ENCODE measurements at regions not wholly inside any gene's neighbourhood (a gene's known extent, or its start where the extent isn't known, plus 50 kb on each side); places are given as distances from the start of the nearest gene placed in this dataset.

DNA sequence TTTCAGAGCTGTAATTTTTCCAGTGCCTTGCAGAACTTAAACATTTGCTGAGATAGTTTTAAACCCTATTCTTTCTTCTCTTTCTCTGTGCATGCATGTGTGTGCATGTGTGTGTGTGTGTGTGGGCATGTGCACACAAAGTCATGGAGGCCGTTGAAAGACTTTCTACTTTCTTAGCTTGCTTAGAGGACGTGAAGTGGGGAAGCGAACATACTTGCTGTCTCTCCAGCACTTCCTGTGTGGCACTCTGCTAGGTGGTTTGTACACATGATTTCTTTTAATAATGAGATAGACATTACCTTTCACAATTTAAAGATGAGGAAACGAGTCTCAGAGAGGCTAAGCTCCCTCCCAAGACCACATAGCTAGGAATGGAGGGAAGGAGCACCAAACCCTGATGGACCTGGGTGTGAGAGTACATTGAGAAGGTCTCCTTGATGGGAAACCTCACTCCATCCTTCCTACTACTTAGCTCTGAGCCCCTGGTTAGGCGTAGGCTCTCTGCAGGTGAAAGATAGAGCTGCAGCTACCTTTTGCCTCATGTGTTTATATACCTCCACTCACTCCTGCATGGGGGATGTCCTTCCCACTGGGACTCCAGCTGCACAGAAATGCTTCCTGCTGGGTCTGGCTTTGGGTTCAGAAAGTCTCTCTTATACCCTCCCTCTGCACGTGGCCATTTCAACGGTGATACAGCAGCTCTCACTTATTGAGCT lies 101.9 kb upstream of the USP24 start:
- Histone ChIP-seq H3K4me3 (no peak overlapping the region), H3K36me3 (no peaks in the 10 kb centered on the region), H3K27me3 (replicated peaks) (no peaks in the 10 kb centered on the region), H3K9me3 (replicated peaks) (no peaks in the 10 kb centered on the region), H3K4me1 (replicated peaks) (peaks cover 10% of the 10 kb centered on the region), H3K27ac (no peak overlapping the region)
- DNase-seq (ENCODE audit: low read depth in 1 of 2, low spot score in 2 of 2), result no peak

DNA sequence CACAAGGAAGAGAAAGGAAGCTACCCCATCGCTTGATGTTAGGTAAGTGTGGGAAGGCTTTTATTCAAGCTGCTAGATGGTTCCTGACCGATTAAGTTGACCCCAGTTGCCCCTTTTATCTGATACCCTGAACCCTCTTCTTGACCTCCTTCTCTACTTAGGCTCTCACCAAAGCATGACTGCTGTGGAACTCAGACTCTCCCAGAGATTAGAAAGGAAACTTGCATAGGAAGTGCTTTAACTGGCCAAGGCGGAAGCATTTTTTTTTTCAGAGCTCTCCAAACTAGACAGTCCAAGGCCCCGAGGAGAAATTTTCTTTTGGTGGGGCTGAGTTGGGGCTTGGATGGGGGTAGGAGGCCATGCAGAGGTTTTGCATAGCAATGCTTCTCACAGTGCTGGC lies 101.3 kb upstream of the USP24 start:
- H3K27ac ChIP-seq, result no peak overlapping the region
- H3K27me3 ChIP-seq (replicated peaks), result no peaks in the 10 kb centered on the region
- H3K9me3 ChIP-seq (replicated peaks), result no peaks in the 10 kb centered on the region
- DNase-seq (ENCODE audit: low read depth in 1 of 2, low spot score in 2 of 2), result no peak
- no peaks in the 10 kb centered on the region for H3K36me3 ChIP-seq
- H3K4me3 ChIP-seq, result no peak overlapping the region
- H3K4me1 ChIP-seq (replicated peaks), result peaks cover 10% of the 10 kb centered on the region

DNA sequence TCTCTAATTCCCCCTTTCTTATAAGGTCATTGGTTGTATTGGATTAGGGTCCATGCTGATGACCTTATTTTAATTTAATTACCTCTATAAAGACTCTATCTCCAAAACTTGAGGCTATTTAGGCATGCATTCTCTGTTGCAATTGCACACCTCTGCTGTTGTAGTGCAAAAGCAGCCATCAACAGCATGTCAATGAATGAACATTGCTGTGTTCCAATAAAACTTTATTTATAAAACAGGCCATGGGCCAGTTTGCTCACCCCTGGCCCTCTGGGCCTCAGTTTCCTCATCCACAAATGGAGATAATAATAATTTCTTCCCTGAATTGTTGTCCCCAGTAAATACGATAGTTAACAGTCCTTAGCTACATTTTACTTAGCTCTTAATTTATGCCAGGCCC lies 100.4 kb upstream of the USP24 start:
- peaks cover 14% of the 10 kb centered on the region for H3K4me1 ChIP-seq (replicated peaks)
- H3K9me3 ChIP-seq (replicated peaks), result no peaks in the 10 kb centered on the region
- DNase-seq (ENCODE audit: low read depth in 1 of 2, low spot score in 2 of 2), result no peak
- no peaks in the 10 kb centered on the region for H3K27me3 ChIP-seq (replicated peaks)
- H3K36me3 ChIP-seq, result no peaks in the 10 kb centered on the region
- no peak overlapping the region for H3K27ac ChIP-seq
- H3K4me3 ChIP-seq, result no peak overlapping the region

DNA sequence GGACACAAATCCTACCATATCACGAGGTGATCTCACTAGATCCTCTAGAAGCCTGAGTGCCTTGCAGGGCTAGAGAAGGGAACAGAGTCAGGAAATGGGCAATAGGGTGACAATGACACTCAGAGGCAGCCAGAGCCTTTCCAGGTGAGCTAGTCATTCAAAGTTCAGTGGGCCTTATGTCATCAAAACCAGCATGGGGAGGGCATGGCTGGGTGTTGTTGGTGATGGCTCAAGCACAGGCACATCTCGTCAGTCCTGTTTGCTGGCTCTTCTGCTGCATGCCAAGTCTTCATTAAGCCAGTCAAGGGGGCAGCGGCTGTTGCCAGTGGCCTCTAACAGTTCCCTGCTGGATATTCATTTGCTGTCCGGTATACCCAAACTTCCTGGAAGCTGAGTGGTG lies 99.6 kb upstream of the USP24 start:
- H3K27me3 ChIP-seq (replicated peaks), result no peaks in the 10 kb centered on the region
- no peaks in the 10 kb centered on the region for H3K36me3 ChIP-seq
- H3K4me1 ChIP-seq (replicated peaks), result peaks cover 22% of the 10 kb centered on the region
- no peak overlapping the region for H3K4me3 ChIP-seq
- H3K9me3 ChIP-seq (replicated peaks), result no peaks in the 10 kb centered on the region
- no peak overlapping the region for H3K27ac ChIP-seq
- no peak for DNase-seq (ENCODE audit: low read depth in 1 of 2, low spot score in 2 of 2)

DNA sequence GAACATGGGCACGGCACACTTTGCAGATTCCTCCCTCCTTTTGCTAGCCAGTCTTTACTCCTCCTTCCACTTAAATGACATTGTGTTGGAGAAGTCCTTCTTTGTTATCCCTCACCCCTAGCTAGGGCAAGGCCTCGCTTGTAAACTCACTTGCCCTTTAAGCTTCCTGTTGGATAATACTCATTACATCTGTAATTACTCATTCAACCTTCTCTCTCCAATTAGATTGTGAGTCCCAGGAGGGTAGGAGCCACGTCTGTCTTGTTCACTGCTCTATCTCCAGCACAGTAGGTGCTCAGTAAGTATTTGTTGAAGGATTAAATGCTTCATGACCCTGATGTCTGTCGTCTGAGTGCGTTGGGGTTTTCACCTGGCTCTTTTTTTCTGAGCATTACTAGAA lies 98.7 kb upstream of the USP24 start:
- Histone ChIP-seq H3K4me3 (no peak overlapping the region), H3K9me3 (replicated peaks) (no peaks in the 10 kb centered on the region), H3K27ac (no peak overlapping the region), H3K27me3 (replicated peaks) (no peaks in the 10 kb centered on the region), H3K4me1 (replicated peaks) (peaks cover 22% of the 10 kb centered on the region), H3K36me3 (no peaks in the 10 kb centered on the region)
- DNase-seq (ENCODE audit: low read depth in 1 of 2, low spot score in 2 of 2), result no peak

DNA sequence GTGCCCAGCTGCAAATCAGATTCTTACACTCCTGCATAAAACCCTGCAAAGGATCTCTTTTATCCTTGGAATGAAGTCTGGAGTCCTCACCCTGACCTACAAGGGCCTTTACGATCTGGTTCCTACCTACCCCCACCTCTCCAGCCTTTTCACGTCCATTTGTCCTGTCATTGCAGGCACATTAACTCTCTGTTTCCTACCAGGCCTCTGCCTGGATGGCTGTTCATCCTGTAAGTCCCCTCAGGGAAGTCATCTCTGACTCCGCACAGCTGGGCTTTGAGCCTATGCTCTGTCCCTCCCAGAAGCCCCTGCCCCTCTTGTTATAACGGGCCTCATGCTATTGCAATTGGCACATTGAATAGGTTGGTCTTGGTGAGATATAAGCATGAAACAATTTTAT lies 96.8 kb upstream of the USP24 start:
- H3K27ac ChIP-seq, result peak overlapping the region; percentile 85; the same call in 1 of the 2 replicates
- H3K4me3 ChIP-seq, result no peak overlapping the region
- H3K36me3 ChIP-seq, result no peaks in the 10 kb centered on the region
- H3K27me3 ChIP-seq (replicated peaks), result no peaks in the 10 kb centered on the region
- no peak for DNase-seq (ENCODE audit: low read depth in 1 of 2, low spot score in 2 of 2)
- H3K4me1 ChIP-seq (replicated peaks), result peaks cover 22% of the 10 kb centered on the region
- no peaks in the 10 kb centered on the region for H3K9me3 ChIP-seq (replicated peaks)

DNA sequence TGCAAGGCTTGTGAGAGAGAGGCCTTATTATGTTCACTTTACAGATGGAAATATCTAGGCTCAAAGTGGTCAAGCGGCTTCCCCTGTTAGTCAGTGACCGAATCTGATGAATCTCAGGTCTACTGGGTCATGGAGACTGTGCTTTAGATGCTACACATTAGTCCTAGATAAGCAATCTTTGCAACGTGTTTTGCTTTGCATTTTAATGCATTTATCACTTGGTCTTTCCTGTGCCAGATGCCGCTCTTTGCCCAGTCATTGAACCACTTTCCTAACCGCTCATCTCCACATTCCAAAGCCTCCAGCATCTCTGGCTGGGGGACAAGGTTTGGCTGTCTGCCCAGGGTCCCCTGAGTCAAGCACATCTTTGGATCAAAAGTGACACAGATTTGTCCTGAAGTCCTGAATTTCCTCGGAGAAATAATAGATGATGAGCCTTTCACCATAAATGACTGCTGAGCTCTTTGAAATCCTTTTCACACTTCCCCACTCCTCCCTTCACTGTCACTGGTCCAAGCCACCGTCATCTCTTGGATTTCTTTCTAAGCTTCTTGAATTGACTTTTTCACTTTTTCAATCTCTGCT lies 96.0 kb upstream of the USP24 start:
- peak overlapping the region; percentile 85 for H3K27ac ChIP-seq
- DNase-seq (ENCODE audit: low read depth in 1 of 2, low spot score in 2 of 2), result peak; percentile 62 to 77
- no peaks in the 10 kb centered on the region for H3K36me3 ChIP-seq
- no peak overlapping the region for H3K4me3 ChIP-seq
- H3K4me1 ChIP-seq (replicated peaks), result peaks cover 22% of the 10 kb centered on the region
- H3K27me3 ChIP-seq (replicated peaks), result no peaks in the 10 kb centered on the region
- no peaks in the 10 kb centered on the region for H3K9me3 ChIP-seq (replicated peaks)

DNA sequence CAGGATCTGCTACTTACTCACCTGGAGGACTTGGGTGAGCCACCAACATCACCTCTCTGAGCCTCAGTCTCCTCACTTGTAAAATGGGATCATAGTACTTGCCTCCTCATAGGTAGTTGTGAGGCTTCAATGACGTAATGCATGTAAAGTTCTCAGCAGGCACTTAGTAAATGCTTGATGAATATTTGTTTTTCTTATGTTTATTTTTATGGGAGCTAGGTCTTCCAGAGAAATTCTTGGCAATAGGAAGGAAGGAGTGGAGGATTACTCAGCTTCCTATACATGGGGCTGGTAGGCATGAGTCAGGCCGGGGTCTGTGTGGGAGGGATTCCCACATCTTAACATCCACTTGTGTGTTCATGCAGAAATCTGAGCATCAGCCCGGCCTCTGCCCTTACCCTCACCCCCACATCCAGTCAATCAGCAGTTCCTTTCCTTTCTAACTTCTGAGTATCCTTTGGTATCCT lies 95.4 kb upstream of the USP24 start:
- peaks cover 22% of the 10 kb centered on the region for H3K4me1 ChIP-seq (replicated peaks)
- no peaks in the 10 kb centered on the region for H3K27me3 ChIP-seq (replicated peaks)
- H3K9me3 ChIP-seq (replicated peaks), result no peaks in the 10 kb centered on the region
- no peaks in the 10 kb centered on the region for H3K36me3 ChIP-seq
- DNase-seq (ENCODE audit: low read depth in 1 of 2, low spot score in 2 of 2), result peak; percentile 94 to 95
- no peak overlapping the region for H3K4me3 ChIP-seq
- H3K27ac ChIP-seq, result peak overlapping the region; percentile 85

DNA sequence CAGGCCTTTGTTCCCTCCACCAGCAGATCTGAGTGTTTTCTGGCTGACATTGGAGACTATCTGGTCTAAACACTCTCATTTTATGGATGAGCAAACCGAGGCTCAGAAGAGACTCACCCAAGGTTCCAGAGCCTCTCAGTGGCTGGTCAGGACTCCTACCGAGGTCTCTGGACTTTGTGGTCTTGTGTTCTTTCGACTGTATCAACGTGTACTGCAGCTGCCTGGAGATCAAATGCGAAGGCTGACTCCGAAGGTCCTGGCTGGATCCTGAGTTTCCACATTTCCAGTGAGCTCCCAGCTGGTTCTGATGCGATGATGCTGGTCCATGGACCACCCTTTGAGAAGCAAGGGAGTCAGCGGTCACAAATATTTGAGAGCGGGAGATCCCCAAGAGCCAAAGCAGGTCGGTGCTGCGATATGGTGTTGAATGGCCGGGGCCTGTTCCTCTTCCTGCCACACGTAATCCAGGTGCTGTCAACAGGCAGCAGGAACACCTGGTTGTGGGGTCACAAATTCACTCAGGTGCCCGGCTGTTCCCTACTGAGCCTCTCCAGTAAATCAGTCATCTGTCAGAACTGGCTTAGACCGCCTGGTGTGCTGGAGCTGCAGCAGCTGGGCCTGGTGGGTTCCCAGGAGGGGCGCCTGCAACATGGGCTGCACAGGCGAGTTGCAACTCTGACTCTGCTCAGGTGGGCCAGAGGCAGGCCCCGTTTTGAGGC lies 94.8 kb upstream of the USP24 start:
- H3K4me1 ChIP-seq (replicated peaks), result peaks cover 22% of the 10 kb centered on the region
- H3K4me3 ChIP-seq, result no peak overlapping the region
- no peaks in the 10 kb centered on the region for H3K9me3 ChIP-seq (replicated peaks)
- no peaks in the 10 kb centered on the region for H3K27me3 ChIP-seq (replicated peaks)
- no peaks in the 10 kb centered on the region for H3K36me3 ChIP-seq
- H3K27ac ChIP-seq, result peak overlapping the region; percentile 7; the same call in 1 of the 2 replicates
- no peak for DNase-seq (ENCODE audit: low read depth in 1 of 2, low spot score in 2 of 2)

DNA sequence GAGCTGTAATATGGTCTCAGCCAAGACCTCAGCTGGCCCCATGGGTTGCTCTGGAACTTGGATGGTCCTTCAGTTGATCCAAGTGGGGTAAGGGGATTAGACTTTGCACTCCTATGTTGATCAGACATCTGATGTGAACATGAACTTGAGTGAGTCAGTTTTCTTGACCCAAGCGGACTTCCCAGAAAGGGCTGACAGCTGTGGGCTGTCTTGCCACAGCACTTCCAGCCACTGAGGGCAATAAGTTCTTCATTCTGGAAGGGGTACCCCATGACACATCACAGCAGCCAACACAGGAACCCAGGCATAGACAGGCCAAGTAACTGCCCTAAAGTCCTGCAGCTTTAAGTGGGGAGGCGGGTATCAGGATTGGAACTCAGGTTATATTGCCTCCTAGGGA lies 93.9 kb upstream of the USP24 start:
- DNase-seq (ENCODE audit: low read depth in 1 of 2, low spot score in 2 of 2), result no peak
- no peaks in the 10 kb centered on the region for H3K27me3 ChIP-seq (replicated peaks)
- no peak overlapping the region for H3K4me3 ChIP-seq
- H3K36me3 ChIP-seq, result no peaks in the 10 kb centered on the region
- no peaks in the 10 kb centered on the region for H3K9me3 ChIP-seq (replicated peaks)
- no peak overlapping the region for H3K27ac ChIP-seq
- H3K4me1 ChIP-seq (replicated peaks), result peaks cover 22% of the 10 kb centered on the region

DNA sequence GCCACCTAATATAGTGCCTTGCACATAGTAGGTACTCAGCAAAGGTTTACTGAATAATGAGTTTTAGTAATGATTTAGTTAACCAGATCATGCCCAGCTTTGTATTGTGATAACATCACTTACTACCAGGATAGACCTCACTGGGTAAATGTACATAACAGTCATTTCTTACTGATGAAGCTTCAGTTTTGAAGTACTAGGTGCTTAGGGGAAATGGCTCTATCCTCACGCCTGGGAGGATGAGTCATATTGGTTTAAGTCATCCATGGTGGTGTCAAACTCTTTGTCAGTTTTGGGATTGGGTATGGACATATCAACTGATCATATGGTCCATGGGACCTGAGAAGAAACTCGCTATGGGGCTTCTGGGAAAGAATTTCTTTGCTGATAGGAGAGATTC lies 90.6 kb upstream of the USP24 start:
- Histone ChIP-seq H3K27me3 (replicated peaks) (no peaks in the 10 kb centered on the region), H3K4me3 (no peak overlapping the region), H3K27ac (no peak overlapping the region), H3K9me3 (replicated peaks) (no peaks in the 10 kb centered on the region), H3K36me3 (no peaks in the 10 kb centered on the region), H3K4me1 (replicated peaks) (peaks cover 8% of the 10 kb centered on the region)
- no peak for DNase-seq (ENCODE audit: low read depth in 1 of 2, low spot score in 2 of 2)

DNA sequence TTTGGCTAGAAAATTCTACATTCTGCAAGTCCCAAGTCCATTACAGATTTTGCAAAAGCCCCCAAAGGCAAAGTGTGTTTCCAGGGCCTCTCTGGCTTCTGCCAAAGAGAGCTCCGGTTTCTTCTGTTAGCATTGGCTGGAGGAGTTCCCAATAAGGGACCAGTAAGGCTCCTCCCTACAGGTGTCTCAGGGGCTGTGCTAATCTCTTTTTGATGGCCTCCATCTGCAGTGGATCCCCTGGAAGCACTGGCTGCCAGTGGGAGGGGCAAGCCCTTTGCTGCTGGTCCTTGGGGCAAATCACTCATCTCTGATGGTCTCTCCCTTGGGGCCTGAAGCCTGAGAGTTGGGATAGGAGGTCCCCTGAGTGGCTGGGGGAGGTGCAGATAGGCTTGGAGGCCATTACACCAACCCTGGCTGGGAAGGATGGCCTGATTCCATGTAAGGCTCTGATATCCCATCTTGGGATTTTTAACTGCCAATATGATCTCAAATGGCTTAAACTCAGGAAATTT lies 89.1 kb upstream of the USP24 start:
- Histone ChIP-seq H3K36me3 (no peaks in the 10 kb centered on the region), H3K9me3 (replicated peaks) (no peaks in the 10 kb centered on the region), H3K27me3 (replicated peaks) (no peaks in the 10 kb centered on the region), H3K27ac (no peak overlapping the region), H3K4me1 (replicated peaks) (no peaks in the 10 kb centered on the region; the same call in 1 of the 2 replicates), H3K4me3 (no peak overlapping the region)
- DNase-seq (ENCODE audit: low read depth in 1 of 2, low spot score in 2 of 2), result no peak

DNA sequence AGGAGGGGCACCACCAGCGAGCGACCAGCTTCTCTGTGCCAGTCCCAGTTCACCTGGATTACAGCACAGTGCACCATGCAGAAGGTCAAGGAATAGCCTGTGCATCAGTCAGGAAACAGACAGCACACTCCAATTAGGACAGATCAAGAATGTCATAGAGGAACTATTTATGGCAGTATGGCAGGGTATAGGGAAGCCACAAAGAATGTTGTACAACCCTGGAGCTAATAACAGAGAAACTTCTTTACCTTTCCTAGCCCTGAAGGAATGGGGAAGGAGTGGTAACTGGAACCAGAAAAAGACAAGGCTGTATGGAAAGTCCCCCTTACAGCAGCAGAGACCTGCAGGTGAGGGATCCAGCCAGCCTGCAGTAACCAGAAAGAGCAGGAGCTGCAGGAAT lies 87.8 kb upstream of the USP24 start:
- no peak for DNase-seq (ENCODE audit: low read depth in 1 of 2, low spot score in 2 of 2)
- Histone ChIP-seq H3K36me3 (no peaks in the 10 kb centered on the region), H3K9me3 (replicated peaks) (no peaks in the 10 kb centered on the region), H3K27me3 (replicated peaks) (no peaks in the 10 kb centered on the region), H3K4me1 (replicated peaks) (no peaks in the 10 kb centered on the region; the same call in 1 of the 2 replicates), H3K4me3 (no peak overlapping the region), H3K27ac (no peak overlapping the region)

DNA sequence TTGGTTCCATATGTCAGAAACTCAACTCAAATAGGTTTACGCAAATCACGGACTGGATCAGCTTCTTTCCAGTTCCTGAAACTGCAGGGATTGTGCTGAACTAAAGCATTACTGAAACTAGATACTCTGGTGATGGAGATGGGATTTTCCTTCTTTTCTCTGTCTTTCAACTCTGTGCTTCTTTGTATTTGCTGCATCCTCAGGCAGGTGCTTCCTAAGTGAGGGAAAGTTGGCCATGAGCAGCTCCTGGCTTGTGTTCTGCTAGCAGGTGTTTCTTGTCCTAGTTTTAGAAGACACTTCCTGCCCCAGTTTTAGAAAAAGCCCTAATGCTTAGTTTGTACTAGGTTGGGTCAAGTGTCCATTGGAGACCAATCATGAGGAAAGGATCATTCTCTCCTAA lies 86.7 kb upstream of the USP24 start:
- no peak for DNase-seq (ENCODE audit: low read depth in 1 of 2, low spot score in 2 of 2)
- no peaks in the 10 kb centered on the region for H3K9me3 ChIP-seq (replicated peaks)
- H3K4me3 ChIP-seq, result no peak overlapping the region
- no peaks in the 10 kb centered on the region for H3K36me3 ChIP-seq
- H3K4me1 ChIP-seq (replicated peaks), result no peaks in the 10 kb centered on the region; the same call in 1 of the 2 replicates
- no peak overlapping the region for H3K27ac ChIP-seq
- no peaks in the 10 kb centered on the region for H3K27me3 ChIP-seq (replicated peaks)

All from SJSA1 (cell line).